ENCODE measurements at regions not wholly inside any gene's neighbourhood (a gene's known extent, or its start where the extent isn't known, plus 50 kb on each side); places are given as distances from the start of the nearest gene placed in this dataset.

GRCh38 chr3:34626699-34627098 lies 828.3 kb downstream of the PDCD6IP start:
- H3K9me3 ChIP-seq (ENCODE audit: control extremely low read depth in 1 of 3, control insufficient read depth in 2 of 3, insufficient read depth in 1 of 3, low read length in 2 of 3), result peaks cover 0 to 8% (median 0%) of the 10 kb centered on the region in 3 donors
- H3K9ac ChIP-seq (ENCODE audit: low read length), result no peak overlapping the region
- ChIA-PET POLR2A (no interaction called here), CTCF (no interaction called here)
- intact Hi-C loops (cut with micrococcal nuclease), result no loop called here
- H3K79me2 ChIP-seq (ENCODE audit: control insufficient read depth, insufficient read depth, low read length), result no peaks in the 10 kb centered on the region
- Mint-ChIP-seq H3K4me1 (no peaks in the 10 kb centered on the region), H3K27me3 (no peaks in the 10 kb centered on the region), H3K9me3 (ENCODE audit: insufficient read depth) (peaks cover 9% of the 10 kb centered on the region), H3K4me3 (no peak overlapping the region), H3K27ac (no peak overlapping the region)
- H2AFZ ChIP-seq (ENCODE audit: insufficient read depth, low read depth, low read length, poor library complexity, severe bottlenecking), result no peak overlapping the region
- H3K36me3 ChIP-seq (replicated peaks in 1 of 2; ENCODE audit: control extremely low read depth in 1 of 2, control insufficient read depth in 1 of 2, extremely low read depth in 1 of 2, insufficient read depth in 2 of 2, low read length in 1 of 2), result no peaks in the 10 kb centered on the region
- H3K4me1 ChIP-seq (ENCODE audit: control insufficient read depth in 2 of 2, insufficient read depth in 2 of 2, low read length in 2 of 2), result no peaks in the 10 kb centered on the region
- TF ChIP-seq EZH2 (IDR thresholded peaks at IDR 0.05; ENCODE audit: borderline replicate concordance, insufficient read depth, low read depth, low read length, poor library complexity, severe bottlenecking) (no peak), CTCF (IDR thresholded peaks at IDR 0.05) (no peak)
- DNase-seq (no peak), ATAC-seq (ENCODE audit: low read depth) (no peak)
- no peak overlapping the region for H3K4me2 ChIP-seq (replicated peaks; ENCODE audit: low read depth, low read length, poor library complexity, severe bottlenecking)
- H3K4me3 ChIP-seq (ENCODE audit: control extremely low read depth in 1 of 5, extremely low read depth in 1 of 5, insufficient read depth in 1 of 5, low read depth in 2 of 5, low read length in 4 of 5), result no peak overlapping the region
- no peak overlapping the region for H3K27ac ChIP-seq (ENCODE audit: low read length in 2 of 2)
- no peaks in the 10 kb centered on the region for H3K27me3 ChIP-seq (replicated peaks in 1 of 4; ENCODE audit: control extremely low read depth in 1 of 4, control insufficient read depth in 3 of 4, insufficient read depth in 4 of 4, low read length in 3 of 4)
- H4K20me1 ChIP-seq (ENCODE audit: control insufficient read depth, insufficient read depth, low read length, poor library complexity, severe bottlenecking), result no peaks in the 10 kb centered on the region

- H3K9me3 ChIP-seq (ENCODE audit: control extremely low read depth in 1 of 3, control insufficient read depth in 2 of 3, insufficient read depth in 1 of 3, low read length in 2 of 3), result no peaks in the 10 kb centered on the region
- H3K4me3 Mint-ChIP-seq, result no peak overlapping the region
- no peaks in the 10 kb centered on the region for H3K9me3 Mint-ChIP-seq (ENCODE audit: insufficient read depth)
- H4K20me1 ChIP-seq (ENCODE audit: control insufficient read depth, insufficient read depth, low read length, poor library complexity, severe bottlenecking), result no peaks in the 10 kb centered on the region
- no peak overlapping the region for H3K9ac ChIP-seq (ENCODE audit: low read length)
- no peaks in the 10 kb centered on the region for H3K27me3 ChIP-seq (replicated peaks in 1 of 4; ENCODE audit: control extremely low read depth in 1 of 4, control insufficient read depth in 3 of 4, insufficient read depth in 4 of 4, low read length in 3 of 4)
- ChIA-PET CTCF (no interaction called here), POLR2A (no interaction called here)
- no peak overlapping the region for H3K4me3 ChIP-seq (ENCODE audit: control extremely low read depth in 1 of 5, extremely low read depth in 1 of 5, insufficient read depth in 1 of 5, low read depth in 2 of 5, low read length in 4 of 5)
- H2AFZ ChIP-seq (ENCODE audit: insufficient read depth, low read depth, low read length, poor library complexity, severe bottlenecking), result no peak overlapping the region
- intact Hi-C loops (cut with micrococcal nuclease), result no loop called here
- H3K36me3 ChIP-seq (replicated peaks in 1 of 2; ENCODE audit: control extremely low read depth in 1 of 2, control insufficient read depth in 1 of 2, extremely low read depth in 1 of 2, insufficient read depth in 2 of 2, low read length in 1 of 2), result no peaks in the 10 kb centered on the region
- no peak for DNase-seq
- 93% methylated on average over 5 of the region's 6 CpGs for WGBS (ENCODE audit: insufficient coverage)
- H3K4me2 ChIP-seq (replicated peaks; ENCODE audit: low read depth, low read length, poor library complexity, severe bottlenecking), result no peak overlapping the region
- no peaks in the 10 kb centered on the region for H3K4me1 Mint-ChIP-seq
- no peaks in the 10 kb centered on the region for H3K79me2 ChIP-seq (ENCODE audit: control insufficient read depth, insufficient read depth, low read length)
- no peak for TF ChIP-seq EZH2 (IDR thresholded peaks at IDR 0.05; ENCODE audit: borderline replicate concordance, insufficient read depth, low read depth, low read length, poor library complexity, severe bottlenecking)
- no peak for TF ChIP-seq CTCF (IDR thresholded peaks at IDR 0.05)
- no peak overlapping the region for H3K27ac Mint-ChIP-seq
- no peak overlapping the region for H3K27ac ChIP-seq (ENCODE audit: low read length in 2 of 2)
- H3K4me1 ChIP-seq (ENCODE audit: control insufficient read depth in 2 of 2, insufficient read depth in 2 of 2, low read length in 2 of 2), result no peaks in the 10 kb centered on the region
- ATAC-seq (ENCODE audit: low read depth), result no peak
- H3K27me3 Mint-ChIP-seq, result no peaks in the 10 kb centered on the region
Observed at GRCh38 chr3:34634939-34635338, 836.5 kb downstream of the PDCD6IP start.
